SK-N-SH treated with all-trans-retinoic acid at 6 μM for 48 hours (cell line): ENCODE measurements at regions not wholly inside any gene's neighbourhood (a gene's known extent, or its start where the extent isn't known, plus 50 kb on each side); places are given as distances from the start of the nearest gene placed in this dataset.

Experiments used
- ARNTL ChIP-seq: fragments of 450-650 bp; formaldehyde crosslinking; IDR thresholded peaks from 2 replicates; pipeline ENCODE4 v1.5.0; 2020; ENCODE audit warnings: low read depth, mild to moderate bottlenecking, moderate library complexity, borderline replicate concordance
- PATZ1 ChIP-seq: fragments of 250-450 bp; sonication (Bioruptor Pico); IDR thresholded peaks from 2 replicates; pipeline ENCODE4 v1.8.0; 2020; ENCODE audit warnings: mild to moderate bottlenecking, moderate library complexity, borderline replicate concordance

DNA sequence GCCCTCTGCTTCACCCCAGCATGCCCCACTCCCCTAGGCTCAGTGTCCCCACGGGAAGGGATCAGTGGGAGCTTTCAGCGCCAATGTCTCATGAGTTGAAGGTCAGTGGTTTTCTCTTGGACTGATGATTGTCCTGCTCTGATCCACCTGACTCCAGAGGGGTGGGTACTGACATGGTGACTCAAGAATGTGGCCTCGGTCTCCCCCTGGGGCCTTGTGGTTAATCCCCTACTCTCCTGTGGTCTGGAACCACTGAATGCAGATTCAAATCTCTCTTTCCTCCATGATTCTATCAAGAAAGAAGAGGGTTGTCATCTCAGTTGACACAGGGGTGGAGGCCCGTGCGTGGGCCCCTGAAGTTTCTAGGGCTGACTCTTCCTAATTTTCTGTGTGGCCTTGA is 176.9 kb downstream of the RPS24 start:
- TF ChIP-seq ARNTL (CRISPR knock-in tag) (no peak), PATZ1 (CRISPR knock-in tag) (no peak)
